Neutrophil (primary cell): ENCODE measurements at regions not wholly inside any gene's neighbourhood (a gene's known extent, or its start where the extent isn't known, plus 50 kb on each side); places are given as distances from the start of the nearest gene placed in this dataset.

Experiments used
- H3K27ac ChIP-seq: fragments of 200-600 bp; sonication (generic); 2 replicates; pipeline ENCODE4 v1.5.1; 2016; ENCODE audit warnings: mild to moderate bottlenecking, moderate library complexity
- H3K27me3 ChIP-seq: fragments of 200-600 bp; sonication (generic); 2 replicates; pipeline ENCODE4 v1.6.0; 2016; ENCODE audit warnings: mild to moderate bottlenecking
- H3K36me3 ChIP-seq: fragments of 200-600 bp; sonication (generic); 2 replicates; pipeline ENCODE4 v1.5.1; 2017
- H3K4me1 ChIP-seq, 2 experiments: fragments of 200-600 bp in 1 of 2; sonication (generic) in 1 of 2; 1 replicate in 1 of 2; 2 replicates in 1 of 2; pipeline versions ENCODE4 v1.5.1 to v1.6.1; 2013 to 2016; ENCODE audit warnings: low read depth in 1 of 2, low read length in 1 of 2, mild to moderate bottlenecking in 1 of 2, moderate library complexity in 1 of 2; ENCODE audit not compliant: control insufficient read depth in 1 of 2, insufficient read depth in 1 of 2
- H3K4me3 ChIP-seq, 2 experiments: fragments of 200-600 bp in 1 of 2; sonication (generic) in 1 of 2; 1 replicate in 1 of 2; 2 replicates in 1 of 2; pipeline ENCODE4 v1.5.1; 2013 to 2016; ENCODE audit warnings: low read depth in 1 of 2, low read length in 1 of 2, mild to moderate bottlenecking in 1 of 2, moderate library complexity in 1 of 2
- H3K9me3 ChIP-seq: fragments of 200-600 bp; sonication (generic); 2 replicates; pipeline ENCODE4 v1.5.1; 2016
- CTCF ChIP-seq: fragments of 200-600 bp; sonication (generic); IDR thresholded peaks from 2 replicates; pipeline ENCODE4 v1.5.1; 2016; ENCODE audit warnings: antibody characterized with exemption

- TF ChIP-seq CTCF, result no peak
- H3K4me3 ChIP-seq, result no peak overlapping the region
- no peaks in the 10 kb centered on the region for H3K4me1 ChIP-seq
- H3K27ac ChIP-seq, result no peak overlapping the region
- no peaks in the 10 kb centered on the region for H3K36me3 ChIP-seq
- H3K9me3 ChIP-seq, result no peaks in the 10 kb centered on the region
- peaks cover 49% of the 10 kb centered on the region for H3K27me3 ChIP-seq
Measured at GRCh38 chr2:176709991-176710390, 440.7 kb downstream of the MTX2 start.

GRCh38 chr2:176710657-176711186 is 441.5 kb downstream of the MTX2 start:
- no peaks in the 10 kb centered on the region for H3K9me3 ChIP-seq
- no peaks in the 10 kb centered on the region for H3K4me1 ChIP-seq
- no peak for TF ChIP-seq CTCF
- no peak overlapping the region for H3K27ac ChIP-seq
- peaks cover 44% of the 10 kb centered on the region for H3K27me3 ChIP-seq
- H3K4me3 ChIP-seq, result no peak overlapping the region
- H3K36me3 ChIP-seq, result no peaks in the 10 kb centered on the region

- no peaks in the 10 kb centered on the region for H3K9me3 ChIP-seq
- H3K4me3 ChIP-seq, result no peak overlapping the region
- TF ChIP-seq CTCF, result no peak
- H3K36me3 ChIP-seq, result no peaks in the 10 kb centered on the region
- no peaks in the 10 kb centered on the region for H3K4me1 ChIP-seq
- peaks cover 14% of the 10 kb centered on the region for H3K27me3 ChIP-seq
- H3K27ac ChIP-seq, result no peak overlapping the region
Measured at GRCh38 chr2:176725873-176726645, 456.8 kb downstream of the MTX2 start.

- TF ChIP-seq CTCF, result no peak
- peaks cover 23% of the 10 kb centered on the region for H3K27me3 ChIP-seq
- no peaks in the 10 kb centered on the region for H3K4me1 ChIP-seq
- no peaks in the 10 kb centered on the region for H3K9me3 ChIP-seq
- H3K27ac ChIP-seq, result no peak overlapping the region
- H3K36me3 ChIP-seq, result no peaks in the 10 kb centered on the region
- no peak overlapping the region for H3K4me3 ChIP-seq
Measured at GRCh38 chr2:176727696-176728095, 458.5 kb downstream of the MTX2 start.

GRCh38 chr2:176729706-176730569 is 460.7 kb downstream of the MTX2 start:
- no peak for TF ChIP-seq CTCF
- H3K27ac ChIP-seq, result no peak overlapping the region
- H3K27me3 ChIP-seq, result peaks cover 23% of the 10 kb centered on the region
- H3K36me3 ChIP-seq, result no peaks in the 10 kb centered on the region
- no peaks in the 10 kb centered on the region for H3K4me1 ChIP-seq
- no peak overlapping the region for H3K4me3 ChIP-seq
- H3K9me3 ChIP-seq, result no peaks in the 10 kb centered on the region
